ENCODE measurements at regions not wholly inside any gene's neighbourhood (a gene's known extent, or its start where the extent isn't known, plus 50 kb on each side); places are given as distances from the start of the nearest gene placed in this dataset.

DNA sequence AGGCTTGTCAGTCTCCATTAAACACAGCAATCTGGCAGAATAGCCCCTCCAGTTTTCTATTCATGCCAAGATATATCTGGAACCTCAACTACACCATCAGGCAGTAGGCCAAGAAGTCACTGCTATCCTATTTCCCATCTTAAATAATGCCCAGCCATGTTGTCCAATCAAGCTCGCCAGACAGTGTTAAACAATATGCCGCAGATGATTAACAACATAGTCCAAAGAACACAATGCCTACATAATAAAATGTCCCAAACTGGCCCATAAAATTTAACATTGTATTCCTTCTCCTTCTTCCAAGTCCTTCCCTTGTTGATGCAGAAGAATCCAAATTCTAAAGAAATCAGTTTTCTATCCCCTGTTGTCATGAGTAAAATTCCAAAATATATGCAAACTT is 427.4 kb upstream of the PPP2R3A start:
- Histone ChIP-seq H3K4me3 (ENCODE audit: insufficient read depth, low read depth, low read length) (no peak overlapping the region), H2BK5ac (ENCODE audit: low read depth, low read length, poor library complexity, severe bottlenecking) (no peak overlapping the region)

More for the DNA sequence above, 427.4 kb upstream of the PPP2R3A start:
- no peaks in the 10 kb centered on the region for H3K9me3 ChIP-seq (ENCODE audit: control insufficient read depth, insufficient read depth, low read length)
- H2BK20ac ChIP-seq (ENCODE audit: low read depth, low read length) = no peak overlapping the region
- H3K79me1 ChIP-seq (ENCODE audit: low read depth in 1 of 2, low read length in 2 of 2) = no peaks in the 10 kb centered on the region
- no peak overlapping the region for H3K9ac ChIP-seq (ENCODE audit: low read depth, low read length)
- dilution Hi-C loops (cut with HindIII; ENCODE audit: low sequenced_read_pairs, unreplicated experiment) (no loop called here), intact Hi-C loops (cut with micrococcal nuclease) (no loop called here), in situ Hi-C loops (cut with MboI; ENCODE audit: low sequenced_read_pairs) (no loop called here)
- H3K56ac ChIP-seq (ENCODE audit: extremely low read depth, insufficient read depth, low read length) = no peak overlapping the region
- no peak overlapping the region for H4K8ac ChIP-seq (ENCODE audit: low read depth in 2 of 2, low read length in 2 of 2)
- no peak overlapping the region for H3K4me2 ChIP-seq (ENCODE audit: low read depth, low read length)
- H4K91ac ChIP-seq (ENCODE audit: insufficient read depth, low read depth, low read length) = no peak overlapping the region
- H2BK15ac ChIP-seq (ENCODE audit: low read depth, low read length) = no peak overlapping the region
- no TSS peak for BruUV-seq (replicated peaks)
- H3K4me1 ChIP-seq (ENCODE audit: control insufficient read depth, insufficient read depth, low read length) = no peaks in the 10 kb centered on the region
- no peak overlapping the region for H2AFZ ChIP-seq (replicated peaks; ENCODE audit: low read length, poor library complexity)
- H3K27me3 ChIP-seq (ENCODE audit: control insufficient read depth, insufficient read depth, low read length) = no peaks in the 10 kb centered on the region
- H3K36me3 ChIP-seq (ENCODE audit: control insufficient read depth, insufficient read depth, low read length) = no peaks in the 10 kb centered on the region
- ChIA-PET POLR2A (ENCODE audit: unreplicated experiment) (no interaction called here), CTCF (no interaction called here)
- no peak overlapping the region for H2AK5ac ChIP-seq (ENCODE audit: low read depth, low read length)
- no peak overlapping the region for H3K23ac ChIP-seq (ENCODE audit: low read depth, low read length)
- H2BK120ac ChIP-seq (ENCODE audit: low read depth, low read length) = no peak overlapping the region
- TF ChIP-seq POLR2A (IDR thresholded peaks at IDR 0.05; ENCODE audit: low read depth, low read length) = no peak
- no peak for TF ChIP-seq BHLHE40 (IDR thresholded peaks at IDR 0.05; ENCODE audit: low read depth, low read length)
- no peak for TF ChIP-seq SMC3 (IDR thresholded peaks at IDR 0.05; ENCODE audit: low read depth, low read length)
- TF ChIP-seq, protein P1, sequence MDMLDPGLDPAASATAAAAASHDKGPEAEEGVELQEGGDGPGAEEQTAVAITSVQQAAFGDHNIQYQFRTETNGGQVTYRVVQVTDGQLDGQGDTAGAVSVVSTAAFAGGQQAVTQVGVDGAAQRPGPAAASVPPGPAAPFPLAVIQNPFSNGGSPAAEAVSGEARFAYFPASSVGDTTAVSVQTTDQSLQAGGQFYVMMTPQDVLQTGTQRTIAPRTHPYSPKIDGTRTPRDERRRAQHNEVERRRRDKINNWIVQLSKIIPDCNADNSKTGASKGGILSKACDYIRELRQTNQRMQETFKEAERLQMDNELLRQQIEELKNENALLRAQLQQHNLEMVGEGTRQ (IDR thresholded peaks at IDR 0.05; ENCODE audit: low read depth, low read length) = no peak
- TF ChIP-seq RCOR1 (IDR thresholded peaks at IDR 0.05; ENCODE audit: insufficient replicate concordance, low read length) = no peak
- no peak overlapping the region for H3K4ac ChIP-seq (ENCODE audit: low read depth, low read length)
- no peaks in the 10 kb centered on the region for H4K20me1 ChIP-seq (ENCODE audit: insufficient read depth, low read length)
- ATAC-seq (ENCODE audit: low read depth) (no peak), DNase-seq (no peak)
- no peak overlapping the region for H3K27ac ChIP-seq (ENCODE audit: insufficient read depth, low read length)
- H3K18ac ChIP-seq (ENCODE audit: low read depth, low read length) = no peak overlapping the region
- no peak overlapping the region for H2AK9ac ChIP-seq (replicated peaks; ENCODE audit: low read depth, low read length, poor library complexity)
- WGBS, 2 experiments (ENCODE audit: extremely low coverage in 2 of 2, insufficient read length in 1 of 2) = 50% methylated on average over 2 of the region's 2 CpGs; no CpG with 5 or more reads in 1 of the 2 experiments
- H3K9me1 ChIP-seq (ENCODE audit: insufficient read depth, low read length) = no peaks in the 10 kb centered on the region
- H4K5ac ChIP-seq (ENCODE audit: low read depth, low read length) = no peak overlapping the region
- H3K14ac ChIP-seq (replicated peaks; ENCODE audit: low read depth, low read length) = no peak overlapping the region
